NT2/D1 (cell line): ENCODE measurements at regions not wholly inside any gene's neighbourhood (a gene's known extent, or its start where the extent isn't known, plus 50 kb on each side); places are given as distances from the start of the nearest gene placed in this dataset.
"Not testable (repeated sequence)": the region's sequence is repeated elsewhere in the genome, so short reads cannot be mapped to it uniquely, and the experiment has no call there.

Source experiments
- SUZ12 ChIP-seq: IDR thresholded peaks from 2 replicates; pipeline ENCODE4 v1.6.1; 2011; ENCODE audit not compliant: insufficient read length, insufficient read depth; ENCODE audit errors: extremely low read depth
- YY1 ChIP-seq: IDR thresholded peaks from 2 replicates; pipeline ENCODE4 v1.6.1; 2011; ENCODE audit not compliant: insufficient read length, insufficient read depth
- ZNF274 ChIP-seq: IDR thresholded peaks from 2 replicates; pipeline ENCODE4 v1.6.1; 2011; ENCODE audit warnings: mild to moderate bottlenecking, low read depth, low read length

DNA sequence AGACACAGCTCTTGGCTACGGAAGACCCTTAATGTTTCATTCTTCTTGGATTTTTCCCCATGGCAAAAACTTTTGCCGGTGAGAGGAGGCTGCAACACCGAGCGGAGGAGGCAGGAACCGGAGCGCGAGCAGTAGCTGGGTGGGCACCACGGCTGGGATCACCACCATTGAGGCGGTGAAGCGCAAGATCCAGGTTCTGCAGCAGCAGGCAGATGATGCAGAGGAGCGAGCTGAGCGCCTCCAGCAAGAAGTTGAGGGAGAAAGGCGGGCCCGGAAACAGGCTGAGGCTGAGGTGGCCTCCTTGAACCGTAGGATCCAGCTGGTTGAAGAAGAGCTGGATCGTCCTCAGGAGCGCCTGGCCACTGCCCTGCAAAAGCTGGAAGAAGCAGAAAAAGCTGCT lies 108.2 kb upstream of the TOX3 start:
- TF ChIP-seq YY1, ZNF274, SUZ12: not testable (repeated sequence)
